ENCODE measurements at regions not wholly inside any gene's neighbourhood (a gene's known extent, or its start where the extent isn't known, plus 50 kb on each side); places are given as distances from the start of the nearest gene placed in this dataset.

- no peak for TF ChIP-seq EZH2phosphoT487 (IDR thresholded peaks at IDR 0.05; ENCODE audit: borderline replicate concordance, low read length)
- TF ChIP-seq, protein P1, sequence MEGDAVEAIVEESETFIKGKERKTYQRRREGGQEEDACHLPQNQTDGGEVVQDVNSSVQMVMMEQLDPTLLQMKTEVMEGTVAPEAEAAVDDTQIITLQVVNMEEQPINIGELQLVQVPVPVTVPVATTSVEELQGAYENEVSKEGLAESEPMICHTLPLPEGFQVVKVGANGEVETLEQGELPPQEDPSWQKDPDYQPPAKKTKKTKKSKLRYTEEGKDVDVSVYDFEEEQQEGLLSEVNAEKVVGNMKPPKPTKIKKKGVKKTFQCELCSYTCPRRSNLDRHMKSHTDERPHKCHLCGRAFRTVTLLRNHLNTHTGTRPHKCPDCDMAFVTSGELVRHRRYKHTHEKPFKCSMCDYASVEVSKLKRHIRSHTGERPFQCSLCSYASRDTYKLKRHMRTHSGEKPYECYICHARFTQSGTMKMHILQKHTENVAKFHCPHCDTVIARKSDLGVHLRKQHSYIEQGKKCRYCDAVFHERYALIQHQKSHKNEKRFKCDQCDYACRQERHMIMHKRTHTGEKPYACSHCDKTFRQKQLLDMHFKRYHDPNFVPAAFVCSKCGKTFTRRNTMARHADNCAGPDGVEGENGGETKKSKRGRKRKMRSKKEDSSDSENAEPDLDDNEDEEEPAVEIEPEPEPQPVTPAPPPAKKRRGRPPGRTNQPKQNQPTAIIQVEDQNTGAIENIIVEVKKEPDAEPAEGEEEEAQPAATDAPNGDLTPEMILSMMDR (IDR thresholded peaks at IDR 0.05; ENCODE audit: low read depth, low read length, poor library complexity, severe bottlenecking): no peak
- Histone ChIP-seq H3K79me2 (ENCODE audit: control insufficient read depth, low read length) (no peaks in the 10 kb centered on the region), H3K4me2 (ENCODE audit: low read length) (no peak overlapping the region), H3K9me3 (ENCODE audit: control insufficient read depth, insufficient read depth, low read length) (no peaks in the 10 kb centered on the region), H3F3A (ENCODE audit: control insufficient read depth, insufficient read depth) (no peaks in the 10 kb centered on the region), H3K27ac (ENCODE audit: low read depth, low read length) (no peak overlapping the region), H4K20me1 (ENCODE audit: control insufficient read depth, insufficient read depth, low read depth, low read length) (no peaks in the 10 kb centered on the region), H3K9me2 (replicated peaks; ENCODE audit: control insufficient read depth, low read length) (no peaks in the 10 kb centered on the region; the same call in 1 of the 2 replicates), H3K36me3 (ENCODE audit: control insufficient read depth, low read length) (no peaks in the 10 kb centered on the region), H3K4me1 (ENCODE audit: control insufficient read depth, low read length) (peaks cover 6% of the 10 kb centered on the region; the same call in 1 of the 2 replicates), H3K4me3 (ENCODE audit: low read length) (no peak overlapping the region), H3K27me3 (ENCODE audit: control insufficient read depth, low read length) (no peaks in the 10 kb centered on the region; the same call in 1 of the 2 replicates)
Observed at GRCh38 chr6:14706378-14706929, 539.4 kb upstream of the JARID2 start.

DNA sequence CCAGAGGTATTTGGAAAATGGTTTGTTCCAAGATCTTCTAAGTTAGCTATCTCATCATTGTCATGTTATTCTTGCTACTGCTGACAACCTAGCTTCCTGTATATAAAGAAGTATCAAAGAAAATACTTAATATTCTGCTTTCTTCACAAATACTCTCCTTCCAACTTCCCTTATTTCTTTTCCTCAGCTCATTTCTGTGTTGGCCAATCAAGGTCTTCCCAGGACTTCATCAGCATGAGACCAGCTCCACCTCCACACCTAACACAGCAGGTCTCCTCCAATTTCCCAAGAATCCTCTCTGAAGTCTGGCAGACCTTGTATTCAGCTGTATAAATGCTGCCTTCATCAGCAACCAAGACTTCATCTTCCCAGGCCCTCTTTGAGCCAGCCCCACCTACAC is 538.6 kb upstream of the JARID2 start:
- Histone ChIP-seq H3K9me3 (ENCODE audit: control insufficient read depth, insufficient read depth, low read length) (no peaks in the 10 kb centered on the region), H3K9me2 (replicated peaks; ENCODE audit: control insufficient read depth, low read length) (no peaks in the 10 kb centered on the region; the same call in 1 of the 2 replicates), H3K27ac (ENCODE audit: low read depth, low read length) (no peak overlapping the region)

DNA sequence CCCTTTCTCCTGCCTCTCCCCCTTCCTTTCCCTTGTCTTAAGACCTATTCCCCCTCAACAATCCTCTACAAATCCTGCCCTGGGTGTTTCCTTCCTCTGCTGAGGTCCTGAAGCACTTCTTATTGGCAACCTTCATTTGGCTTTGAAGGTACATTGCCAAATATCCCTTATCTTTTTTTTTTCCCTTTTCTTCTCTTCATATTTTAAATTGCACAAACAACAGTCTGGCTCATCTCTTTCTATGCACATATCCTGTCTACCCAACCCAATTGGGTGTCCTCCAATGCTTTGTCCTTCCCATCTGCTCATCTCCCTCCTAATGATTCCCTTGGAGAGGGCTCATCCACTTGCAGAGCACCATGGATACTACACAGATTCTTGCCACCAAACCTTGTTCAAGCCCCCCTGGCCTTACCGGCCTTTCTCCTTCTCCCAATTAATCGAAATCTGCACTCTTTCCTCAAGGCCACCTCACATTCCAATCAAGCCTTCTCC is 537.9 kb upstream of the JARID2 start:
- Histone ChIP-seq H4K20me1 (ENCODE audit: control insufficient read depth, insufficient read depth, low read depth, low read length) (no peaks in the 10 kb centered on the region), H3K36me3 (ENCODE audit: control insufficient read depth, low read length) (no peaks in the 10 kb centered on the region), H3K9me3 (ENCODE audit: control insufficient read depth, insufficient read depth, low read length) (no peaks in the 10 kb centered on the region), H3K9me2 (replicated peaks; ENCODE audit: control insufficient read depth, low read length) (no peaks in the 10 kb centered on the region; the same call in 1 of the 2 replicates), H3K27ac (ENCODE audit: low read depth, low read length) (no peak overlapping the region), H3K79me2 (ENCODE audit: control insufficient read depth, low read length) (no peaks in the 10 kb centered on the region), H3K4me3 (ENCODE audit: low read length) (no peak overlapping the region), H3K4me2 (ENCODE audit: low read length) (no peak overlapping the region), H3F3A (ENCODE audit: control insufficient read depth, insufficient read depth) (no peaks in the 10 kb centered on the region), H3K4me1 (ENCODE audit: control insufficient read depth, low read length) (peaks cover 6% of the 10 kb centered on the region; the same call in 1 of the 2 replicates), H3K27me3 (ENCODE audit: control insufficient read depth, low read length) (no peaks in the 10 kb centered on the region; the same call in 1 of the 2 replicates)
- TF ChIP-seq EZH2phosphoT487 (IDR thresholded peaks at IDR 0.05; ENCODE audit: borderline replicate concordance, low read length): no peak
- TF ChIP-seq, protein P1 (IDR thresholded peaks at IDR 0.05; ENCODE audit: low read depth, low read length, poor library complexity, severe bottlenecking): no peak

More for the DNA sequence above, 538.6 kb upstream of the JARID2 start:
- H3F3A ChIP-seq (ENCODE audit: control insufficient read depth, insufficient read depth): no peaks in the 10 kb centered on the region
- TF ChIP-seq, protein P1 (IDR thresholded peaks at IDR 0.05; ENCODE audit: low read depth, low read length, poor library complexity, severe bottlenecking): no peak
- TF ChIP-seq EZH2phosphoT487 (IDR thresholded peaks at IDR 0.05; ENCODE audit: borderline replicate concordance, low read length): no peak
- no peaks in the 10 kb centered on the region for H4K20me1 ChIP-seq (ENCODE audit: control insufficient read depth, insufficient read depth, low read depth, low read length)
- no peaks in the 10 kb centered on the region; the same call in 1 of the 2 replicates for H3K27me3 ChIP-seq (ENCODE audit: control insufficient read depth, low read length)
- H3K36me3 ChIP-seq (ENCODE audit: control insufficient read depth, low read length): no peaks in the 10 kb centered on the region
- peaks cover 6% of the 10 kb centered on the region; the same call in 1 of the 2 replicates for H3K4me1 ChIP-seq (ENCODE audit: control insufficient read depth, low read length)
- H3K79me2 ChIP-seq (ENCODE audit: control insufficient read depth, low read length): no peaks in the 10 kb centered on the region
- no peak overlapping the region for H3K4me3 ChIP-seq (ENCODE audit: low read length)
- no peak overlapping the region for H3K4me2 ChIP-seq (ENCODE audit: low read length)
